H9 (cell line): ENCODE measurements at regions not wholly inside any gene's neighbourhood (a gene's known extent, or its start where the extent isn't known, plus 50 kb on each side); places are given as distances from the start of the nearest gene placed in this dataset.

ENCODE experiments used
- DNase-seq: peaks from one replicate; pipeline ENCODE4 v3.0.0-alpha.2; 2017
- H2AFZ ChIP-seq: one replicate; pipeline ENCODE4 v1.6.1; 2013; ENCODE audit warnings: mild to moderate bottlenecking, low read length, control low read depth, moderate library complexity
- H2AK5ac ChIP-seq: 2 replicates; pipeline ENCODE4 v1.6.1; 2013; ENCODE audit warnings: low read length, control low read depth, mixed read lengths; ENCODE audit not compliant: insufficient read length
- H2BK120ac ChIP-seq: one replicate; pipeline ENCODE4 v1.6.1; 2013; ENCODE audit warnings: low read depth, mild to moderate bottlenecking, low read length, control low read depth, inconsistent platforms; ENCODE audit not compliant: poor library complexity, severe bottlenecking
- H2BK12ac ChIP-seq: 2 replicates; pipeline ENCODE4 v1.6.1; 2013; ENCODE audit warnings: low read length, control low read depth, mixed read lengths, low read depth; ENCODE audit not compliant: insufficient read length
- H2BK15ac ChIP-seq: 2 replicates; pipeline ENCODE4 v1.6.1; 2013; ENCODE audit warnings: low read depth, low read length, control low read depth
- H2BK20ac ChIP-seq: one replicate; pipeline ENCODE4 v1.6.1; 2013; ENCODE audit warnings: low read depth, mild to moderate bottlenecking, low read length, control low read depth, inconsistent platforms; ENCODE audit not compliant: poor library complexity, severe bottlenecking
- H2BK5ac ChIP-seq: 2 replicates; pipeline ENCODE4 v1.6.1; 2013; ENCODE audit warnings: low read length, control low read depth, mixed read lengths; ENCODE audit not compliant: insufficient read length
- H3K14ac ChIP-seq: 2 replicates; pipeline ENCODE4 v1.6.1; 2013; ENCODE audit warnings: low read length, control low read depth; ENCODE audit not compliant: insufficient read depth
- H3K18ac ChIP-seq: 2 replicates; pipeline ENCODE4 v1.6.1; 2013; ENCODE audit warnings: low read depth, mild to moderate bottlenecking, mixed read lengths, low read length, control low read depth; ENCODE audit not compliant: insufficient read length
- H3K23ac ChIP-seq: 2 replicates; pipeline ENCODE4 v1.6.1; 2013; ENCODE audit warnings: low read length, control low read depth, mixed read lengths, low read depth; ENCODE audit not compliant: insufficient read length
- H3K23me2 ChIP-seq: 2 replicates; pipeline ENCODE4 v1.6.1; 2013; ENCODE audit warnings: low read depth, mild to moderate bottlenecking, mixed read lengths, low read length, control low read depth; ENCODE audit not compliant: insufficient read length, poor library complexity, severe bottlenecking
- H3K27ac ChIP-seq: 2 replicates; pipeline ENCODE4 v1.5.1; 2013; ENCODE audit warnings: low read length, control low read depth, mixed read lengths, low read depth; ENCODE audit not compliant: insufficient read length
- H3K27me3 ChIP-seq: 2 replicates; pipeline ENCODE4 v1.6.1; 2013; ENCODE audit warnings: low read length, control low read depth, inconsistent platforms; ENCODE audit not compliant: insufficient read depth
- H3K4ac ChIP-seq: 2 replicates; pipeline ENCODE4 v1.6.1; 2013; ENCODE audit warnings: low read depth, mild to moderate bottlenecking, control low read depth, inconsistent platforms, low read length, moderate library complexity
- H3K4me1 ChIP-seq: 2 replicates; pipeline ENCODE4 v1.6.1; 2013; ENCODE audit warnings: low read length, control low read depth, inconsistent platforms; ENCODE audit not compliant: insufficient read depth
- H3K4me2 ChIP-seq: 2 replicates; pipeline ENCODE4 v1.6.1; 2013; ENCODE audit warnings: low read length, control low read depth, mixed read lengths; ENCODE audit not compliant: insufficient read length, insufficient read depth
- H3K56ac ChIP-seq: 2 replicates; pipeline ENCODE4 v1.6.1; 2013; ENCODE audit warnings: low read depth, mild to moderate bottlenecking, mixed read lengths, low read length, control low read depth; ENCODE audit not compliant: insufficient read length
- H3K79me1 ChIP-seq: 2 replicates; pipeline ENCODE4 v1.6.1; 2013; ENCODE audit warnings: low read depth, mild to moderate bottlenecking, moderate library complexity, low read length, control low read depth, inconsistent platforms; ENCODE audit not compliant: insufficient read depth, poor library complexity, severe bottlenecking
- H3K79me2 ChIP-seq: 2 replicates; pipeline ENCODE4 v1.6.1; 2013; ENCODE audit warnings: low read length, control low read depth, inconsistent platforms; ENCODE audit not compliant: insufficient read depth
- H3K9ac ChIP-seq: 2 replicates; pipeline ENCODE4 v1.6.1; 2013; ENCODE audit warnings: low read length, control low read depth, mixed read lengths; ENCODE audit not compliant: insufficient read length; ENCODE audit errors: extremely low read depth
- H3K9me3 ChIP-seq: one replicate; pipeline ENCODE4 v1.6.1; 2013; ENCODE audit warnings: low read depth, low read length, inconsistent platforms; ENCODE audit not compliant: control insufficient read depth
- H3T11ph ChIP-seq: one replicate; pipeline ENCODE4 v1.6.1; 2013; ENCODE audit warnings: mild to moderate bottlenecking, low read length, control low read depth, inconsistent platforms
- H4K20me1 ChIP-seq: one replicate; pipeline ENCODE4 v1.6.1; 2013; ENCODE audit not compliant: control insufficient read depth, insufficient read length, insufficient read depth
- H4K5ac ChIP-seq: 2 replicates; pipeline ENCODE4 v1.6.1; 2013; ENCODE audit warnings: low read depth, mild to moderate bottlenecking, mixed read lengths, low read length, control low read depth; ENCODE audit not compliant: insufficient read length
- H4K8ac ChIP-seq: replicated peaks from 2 replicates; pipeline ENCODE4 v1.6.1; 2013; ENCODE audit warnings: low read length, control low read depth, mixed read lengths, low read depth; ENCODE audit not compliant: insufficient read length
- H4K91ac ChIP-seq: 2 replicates; pipeline ENCODE4 v1.6.1; 2013; ENCODE audit warnings: low read depth, mild to moderate bottlenecking, moderate library complexity, mixed read lengths, low read length, control low read depth; ENCODE audit not compliant: insufficient read length
- H3K27ac Mint-ChIP-seq, 3 experiments: 2 replicates in 2 of 3; 3 replicates in 1 of 3; pipeline ENCODE4 v1.8.0; 2020 to 2021; ENCODE audit warnings: mixed read lengths in 3 of 3, mild to moderate bottlenecking in 1 of 3, moderate library complexity in 1 of 3
- H3K27me3 Mint-ChIP-seq: 2 replicates; pipeline ENCODE4 v1.8.0; 2021; ENCODE audit warnings: low read depth, mild to moderate bottlenecking, moderate library complexity, mixed read lengths
- H3K36me3 Mint-ChIP-seq, 3 experiments: 2 replicates in 2 of 3; 3 replicates in 1 of 3; pipeline ENCODE4 v1.8.0; 2020 to 2021; ENCODE audit warnings: low read depth in 3 of 3, mixed read lengths in 3 of 3; ENCODE audit not compliant: insufficient read depth in 1 of 3
- H3K4me1 Mint-ChIP-seq, 2 experiments: 2 replicates each; pipeline ENCODE4 v1.8.0; 2020; ENCODE audit warnings: mixed read lengths in 2 of 2
- H3K4me3 Mint-ChIP-seq, 2 experiments: 2 replicates in 1 of 2; 3 replicates in 1 of 2; pipeline ENCODE4 v1.8.0; 2020 to 2021; ENCODE audit warnings: mild to moderate bottlenecking in 2 of 2, mixed read lengths in 2 of 2, moderate library complexity in 1 of 2
- H3K9me3 Mint-ChIP-seq, 2 experiments: 2 replicates in 1 of 2; 3 replicates in 1 of 2; pipeline ENCODE4 v1.8.0; 2020; ENCODE audit warnings: mild to moderate bottlenecking in 2 of 2, mixed read lengths in 2 of 2, moderate library complexity in 1 of 2
- CTCF ChIP-seq: fragments of 200-600 bp; sonication (generic); conservative IDR thresholded peaks from 3 replicates; pipeline ENCODE4 v1.8.0; 2021; ENCODE audit warnings: antibody characterized with exemption, mild to moderate bottlenecking
- WGBS: extraction: QIAGEN DNeasy Blood & Tissue Kit; methylation state at CpG from one replicate; pipeline ENCODE4 v1.1.7; 2013; ENCODE audit warnings: missing lambda C conversion rate, low lambda C conversion rate, mixed read lengths; ENCODE audit not compliant: insufficient read length; ENCODE audit errors: extremely low coverage; 5-methylcytosine and 5-hydroxymethylcytosine counted together

GRCh38 chr10:32163762-32164148 lies 107.5 kb upstream of the KIF5B start:
- Histone ChIP-seq H3K18ac (no peak overlapping the region), H3T11ph (no peak overlapping the region), H2AK5ac (no peak overlapping the region), H4K91ac (no peak overlapping the region), H2BK12ac (no peak overlapping the region), H3K23me2 (no peaks in the 10 kb centered on the region), H3K9ac (no peak overlapping the region), H2BK15ac (no peak overlapping the region), H3K4me2 (no peak overlapping the region), H3K27me3 (no peaks in the 10 kb centered on the region), H3K9me3 (no peaks in the 10 kb centered on the region), H2BK120ac (no peak overlapping the region), H3K4ac (no peak overlapping the region), H3K14ac (no peak overlapping the region), H4K20me1 (no peaks in the 10 kb centered on the region), H3K79me1 (no peaks in the 10 kb centered on the region), H4K5ac (no peak overlapping the region), H3K23ac (no peak overlapping the region), H3K79me2 (no peaks in the 10 kb centered on the region), H4K8ac (no peak overlapping the region), H3K56ac (no peak overlapping the region), H3K4me1 (no peaks in the 10 kb centered on the region), H2BK5ac (no peak overlapping the region), H2BK20ac (no peak overlapping the region), H3K27ac (no peak overlapping the region), H2AFZ (no peak overlapping the region)
- Mint-ChIP-seq H3K27me3 (no peaks in the 10 kb centered on the region; the same call in none of the 2 replicates), H3K4me3 (no peak overlapping the region), H3K27ac (no peak overlapping the region), H3K9me3 (no peaks in the 10 kb centered on the region), H3K36me3 (no peaks in the 10 kb centered on the region), H3K4me1 (0 out of 4 replicates have a peak, but pooled peaks cover 3 to 4% of the 10 kb centered on the region in 2 experiments)
- no peak for DNase-seq
- TF ChIP-seq CTCF = no peak
- no CpG with 5 or more reads among the region's 9 CpGs for WGBS
